Testis (tissue), 2 donors: ENCODE measurements at regions not wholly inside any gene's neighbourhood (a gene's known extent, or its start where the extent isn't known, plus 50 kb on each side); places are given as distances from the start of the nearest gene placed in this dataset.

Experiments
- POLR2A ChIP-seq: fragments of 450-650 bp; IDR thresholded peaks from one replicate; pipeline ENCODE4 v1.6.1; 2017; ENCODE audit warnings: antibody characterized with exemption, mild to moderate bottlenecking, moderate library complexity
- TF ChIP-seq, protein P1 (sequence below), 3 experiments: fragments of 450-650 bp in 2 of 3; fragments of 200-600 bp in 1 of 3; sonication (generic) in 1 of 3; IDR thresholded peaks; one replicate each; pipeline ENCODE4 v1.5.1; 2016 to 2019; ENCODE audit warnings: antibody characterized with exemption in 3 of 3, mild to moderate bottlenecking in 2 of 3, moderate library complexity in 1 of 3

DNA sequence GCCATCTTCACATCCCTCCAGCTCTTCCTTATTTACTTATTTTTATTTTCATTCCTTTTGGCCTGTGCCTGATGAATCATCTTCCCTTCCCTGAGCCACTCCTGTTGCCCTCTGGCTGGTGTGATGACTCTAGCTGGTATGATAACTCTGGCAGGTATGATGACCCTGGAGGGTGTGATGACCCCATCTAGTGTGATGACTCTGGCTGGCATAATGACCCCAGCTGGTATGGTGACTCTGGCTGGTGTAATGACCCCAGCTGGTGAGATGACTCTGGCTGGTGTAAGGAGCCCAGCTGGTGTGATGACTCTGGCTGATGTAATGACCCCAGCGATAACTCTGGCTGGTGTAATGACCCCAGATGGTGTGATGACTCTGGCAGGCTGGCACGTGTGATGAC is 426.8 kb downstream of the QKI start:
- TF ChIP-seq, protein P1, sequence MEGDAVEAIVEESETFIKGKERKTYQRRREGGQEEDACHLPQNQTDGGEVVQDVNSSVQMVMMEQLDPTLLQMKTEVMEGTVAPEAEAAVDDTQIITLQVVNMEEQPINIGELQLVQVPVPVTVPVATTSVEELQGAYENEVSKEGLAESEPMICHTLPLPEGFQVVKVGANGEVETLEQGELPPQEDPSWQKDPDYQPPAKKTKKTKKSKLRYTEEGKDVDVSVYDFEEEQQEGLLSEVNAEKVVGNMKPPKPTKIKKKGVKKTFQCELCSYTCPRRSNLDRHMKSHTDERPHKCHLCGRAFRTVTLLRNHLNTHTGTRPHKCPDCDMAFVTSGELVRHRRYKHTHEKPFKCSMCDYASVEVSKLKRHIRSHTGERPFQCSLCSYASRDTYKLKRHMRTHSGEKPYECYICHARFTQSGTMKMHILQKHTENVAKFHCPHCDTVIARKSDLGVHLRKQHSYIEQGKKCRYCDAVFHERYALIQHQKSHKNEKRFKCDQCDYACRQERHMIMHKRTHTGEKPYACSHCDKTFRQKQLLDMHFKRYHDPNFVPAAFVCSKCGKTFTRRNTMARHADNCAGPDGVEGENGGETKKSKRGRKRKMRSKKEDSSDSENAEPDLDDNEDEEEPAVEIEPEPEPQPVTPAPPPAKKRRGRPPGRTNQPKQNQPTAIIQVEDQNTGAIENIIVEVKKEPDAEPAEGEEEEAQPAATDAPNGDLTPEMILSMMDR (IDR thresholded peaks at IDR 0.05), result no peak
- TF ChIP-seq POLR2A, result no peak
